HFF-Myc (cell line): ENCODE measurements at regions not wholly inside any gene's neighbourhood (a gene's known extent, or its start where the extent isn't known, plus 50 kb on each side); places are given as distances from the start of the nearest gene placed in this dataset.

Experiments used
- DNase-seq: peaks from one replicate; pipeline ENCODE4 v3.0.0-alpha.2; 2011; ENCODE audit warnings: low read depth; ENCODE audit errors: extremely low read depth
- H3K4me3 ChIP-seq: replicated peaks from 2 replicates; pipeline ENCODE4 v1.5.1; 2011; ENCODE audit warnings: low read depth, mild to moderate bottlenecking, control low read depth, low read length
- TF ChIP-seq, protein P1 (sequence below): IDR thresholded peaks from 2 replicates; pipeline ENCODE4 v1.5.1; 2012; ENCODE audit warnings: mild to moderate bottlenecking, low read depth, low read length, control low read depth; ENCODE audit errors: missing control alignments

DNA sequence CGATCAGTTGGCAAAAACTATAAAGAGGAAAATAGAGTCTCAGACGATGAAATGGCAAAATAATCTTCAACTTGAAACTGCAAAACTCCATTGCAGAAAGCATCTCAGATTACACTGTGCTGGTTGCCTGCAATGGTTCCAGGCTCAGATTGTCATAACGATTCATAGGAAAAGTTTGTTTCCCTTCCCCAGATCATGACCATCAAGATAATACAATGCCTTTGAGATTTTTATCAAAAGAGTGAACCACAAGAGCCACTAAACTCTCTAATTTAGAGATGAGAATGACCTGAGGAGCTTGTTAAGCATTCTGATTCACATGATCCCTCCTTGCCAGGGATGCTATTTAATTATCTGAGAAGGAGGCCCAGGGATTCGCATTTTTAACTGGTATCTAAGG lies 52.6 kb upstream of the ITGA1 start:
- TF ChIP-seq, protein P1, sequence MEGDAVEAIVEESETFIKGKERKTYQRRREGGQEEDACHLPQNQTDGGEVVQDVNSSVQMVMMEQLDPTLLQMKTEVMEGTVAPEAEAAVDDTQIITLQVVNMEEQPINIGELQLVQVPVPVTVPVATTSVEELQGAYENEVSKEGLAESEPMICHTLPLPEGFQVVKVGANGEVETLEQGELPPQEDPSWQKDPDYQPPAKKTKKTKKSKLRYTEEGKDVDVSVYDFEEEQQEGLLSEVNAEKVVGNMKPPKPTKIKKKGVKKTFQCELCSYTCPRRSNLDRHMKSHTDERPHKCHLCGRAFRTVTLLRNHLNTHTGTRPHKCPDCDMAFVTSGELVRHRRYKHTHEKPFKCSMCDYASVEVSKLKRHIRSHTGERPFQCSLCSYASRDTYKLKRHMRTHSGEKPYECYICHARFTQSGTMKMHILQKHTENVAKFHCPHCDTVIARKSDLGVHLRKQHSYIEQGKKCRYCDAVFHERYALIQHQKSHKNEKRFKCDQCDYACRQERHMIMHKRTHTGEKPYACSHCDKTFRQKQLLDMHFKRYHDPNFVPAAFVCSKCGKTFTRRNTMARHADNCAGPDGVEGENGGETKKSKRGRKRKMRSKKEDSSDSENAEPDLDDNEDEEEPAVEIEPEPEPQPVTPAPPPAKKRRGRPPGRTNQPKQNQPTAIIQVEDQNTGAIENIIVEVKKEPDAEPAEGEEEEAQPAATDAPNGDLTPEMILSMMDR: no peak
- no peak for DNase-seq
- no peak overlapping the region for H3K4me3 ChIP-seq
